T-helper 1 cell treated with Interleukin-12 subunit alpha and Interleukin-12 subunit beta and Interleukin-4 antibody, amounts not matched to agents 30 μg/mL and 1 μg/mL, for 36 hours (primary cell): ENCODE measurements at regions not wholly inside any gene's neighbourhood (a gene's known extent, or its start where the extent isn't known, plus 50 kb on each side); places are given as distances from the start of the nearest gene placed in this dataset.
"Not testable (repeated sequence)": the region's sequence is repeated elsewhere in the genome, so short reads cannot be mapped to it uniquely, and the experiment has no call there.

Experiments
- H3K27ac Mint-ChIP-seq: one replicate; pipeline ENCODE4 v1.8.0; 2021; ENCODE audit warnings: mild to moderate bottlenecking, mixed read lengths
- H3K27me3 Mint-ChIP-seq: one replicate; pipeline ENCODE4 v1.8.0; 2021; ENCODE audit warnings: low read depth, mixed read lengths
- H3K36me3 Mint-ChIP-seq: one replicate; pipeline ENCODE4 v1.8.0; 2021; ENCODE audit warnings: low read depth, mixed read lengths
- H3K4me1 Mint-ChIP-seq: one replicate; pipeline ENCODE4 v1.8.0; 2021; ENCODE audit warnings: low read depth, mixed read lengths
- H3K4me3 Mint-ChIP-seq: one replicate; pipeline ENCODE4 v1.8.0; 2021; ENCODE audit warnings: mild to moderate bottlenecking, moderate library complexity, mixed read lengths
- H3K9me3 Mint-ChIP-seq: one replicate; pipeline ENCODE4 v1.8.0; 2021; ENCODE audit warnings: mixed read lengths

DNA sequence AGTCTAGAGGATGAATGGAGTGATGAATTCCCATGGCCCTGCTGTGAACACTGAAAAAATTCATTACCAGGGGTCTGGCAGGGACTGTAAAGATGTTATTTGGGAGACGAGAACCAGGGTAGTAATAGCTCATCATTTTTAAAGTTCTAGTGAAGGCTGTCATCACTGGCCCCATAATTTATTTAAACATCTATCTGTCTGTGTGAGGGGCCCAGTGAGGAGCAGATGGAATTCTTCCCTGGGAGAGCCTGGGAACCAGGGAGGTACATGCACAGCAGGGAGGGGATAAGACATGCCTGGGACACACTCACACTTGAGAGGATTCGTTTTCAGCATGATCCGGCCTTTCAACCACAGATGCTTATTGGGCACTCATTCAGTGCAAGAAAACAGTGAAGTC, 162.0 kb downstream of the PDGFRA start:
- Mint-ChIP-seq H3K4me1 (no peaks in the 10 kb centered on the region), H3K4me3 (no peak overlapping the region), H3K9me3 (no peaks in the 10 kb centered on the region), H3K36me3 (no peaks in the 10 kb centered on the region), H3K27me3 (no peaks in the 10 kb centered on the region), H3K27ac (no peak overlapping the region)

DNA sequence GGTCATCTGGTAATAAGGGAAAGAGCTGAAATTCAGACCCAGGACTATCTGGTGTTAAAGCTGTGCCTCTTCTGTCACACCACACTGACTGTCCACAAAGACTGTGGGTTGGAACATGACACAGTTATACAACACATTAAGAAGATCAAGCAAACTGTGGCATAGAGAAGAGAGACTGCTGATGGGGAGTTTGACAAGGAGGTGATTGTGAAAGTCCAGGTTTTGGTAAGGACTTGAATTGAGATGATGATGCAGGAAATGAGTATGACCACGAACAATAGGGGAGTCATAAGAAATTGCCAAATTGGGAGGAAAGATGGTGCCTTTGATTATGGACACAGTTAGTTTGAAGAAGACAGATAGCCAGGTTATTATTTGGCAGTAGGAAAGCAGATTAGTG, 163.4 kb downstream of the PDGFRA start:
- Mint-ChIP-seq H3K27ac (no peak overlapping the region), H3K4me3 (no peak overlapping the region), H3K9me3 (no peaks in the 10 kb centered on the region), H3K4me1 (no peaks in the 10 kb centered on the region), H3K27me3 (no peaks in the 10 kb centered on the region), H3K36me3 (no peaks in the 10 kb centered on the region)

DNA sequence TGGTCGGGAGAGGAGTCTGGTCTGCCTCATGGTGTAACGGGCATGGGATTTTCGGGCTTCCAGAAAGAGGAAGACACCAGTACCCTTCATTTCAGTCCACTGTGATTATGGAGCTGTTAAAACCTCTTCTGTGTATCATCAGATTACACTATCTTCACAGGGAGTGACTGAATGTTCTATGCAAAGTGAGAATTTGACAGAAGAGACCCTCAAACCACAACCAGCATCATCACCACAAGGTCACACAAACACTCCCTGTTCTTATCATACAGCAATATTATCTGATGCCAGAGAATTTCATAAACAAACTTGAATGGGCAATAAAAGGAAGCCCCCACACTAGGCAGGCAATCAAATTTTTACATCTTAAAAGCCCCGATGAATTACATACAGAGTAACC, 164.2 kb downstream of the PDGFRA start:
- H3K27ac Mint-ChIP-seq = no peak overlapping the region
- H3K36me3 Mint-ChIP-seq = no peaks in the 10 kb centered on the region
- no peaks in the 10 kb centered on the region for H3K4me1 Mint-ChIP-seq
- no peaks in the 10 kb centered on the region for H3K9me3 Mint-ChIP-seq
- no peaks in the 10 kb centered on the region for H3K27me3 Mint-ChIP-seq
- H3K4me3 Mint-ChIP-seq = no peak overlapping the region

DNA sequence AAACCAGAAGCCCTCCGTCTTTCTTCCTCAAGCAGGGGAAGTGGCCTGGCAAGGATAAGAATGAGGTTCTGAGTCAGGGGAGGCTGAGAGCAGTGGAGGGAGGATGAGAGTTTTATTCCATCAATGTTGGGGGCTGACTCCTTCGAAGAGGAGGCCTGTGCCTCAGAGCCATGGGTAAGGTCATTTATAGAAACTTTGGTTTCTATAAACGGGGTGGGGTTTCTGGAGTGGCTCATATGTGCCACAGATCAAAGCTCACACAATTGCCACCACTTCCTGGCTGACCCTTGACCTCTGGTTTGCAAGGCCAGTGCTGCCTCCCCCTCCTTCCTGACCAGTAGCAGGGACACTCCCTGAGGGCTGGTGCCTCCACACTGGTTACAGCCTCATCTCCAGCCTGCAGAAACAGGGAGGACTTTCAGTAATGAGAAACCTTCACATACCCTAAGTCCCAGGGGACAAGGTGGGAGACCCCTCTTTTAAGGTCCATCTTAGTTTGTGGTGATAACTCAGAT, 166.0 kb downstream of the PDGFRA start:
- Mint-ChIP-seq H3K4me1 (no peaks in the 10 kb centered on the region), H3K9me3 (no peaks in the 10 kb centered on the region), H3K27ac (no peak overlapping the region), H3K4me3 (no peak overlapping the region), H3K36me3 (no peaks in the 10 kb centered on the region), H3K27me3 (no peaks in the 10 kb centered on the region)

DNA sequence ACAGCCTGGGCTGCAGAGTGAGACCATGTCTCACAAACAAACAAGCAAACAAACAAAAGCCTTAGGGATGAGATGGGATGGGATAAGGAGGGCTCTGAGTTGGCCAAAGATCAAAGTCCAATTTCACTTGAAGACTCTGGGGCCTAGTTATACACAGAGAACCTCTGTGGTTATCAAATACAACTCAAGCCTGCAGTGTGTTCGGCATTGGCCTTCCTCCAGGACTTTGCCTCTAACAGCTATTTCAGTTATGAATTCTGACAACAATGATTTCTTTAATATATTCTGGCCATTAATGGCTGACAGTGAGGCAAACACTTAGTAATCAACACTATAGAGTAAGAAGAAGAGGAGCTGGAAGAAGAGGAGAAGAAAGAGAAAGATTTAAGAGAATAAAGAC, 171.1 kb downstream of the PDGFRA start:
- no peaks in the 10 kb centered on the region for H3K36me3 Mint-ChIP-seq
- H3K27ac Mint-ChIP-seq = no peak overlapping the region
- no peaks in the 10 kb centered on the region for H3K4me1 Mint-ChIP-seq
- no peak overlapping the region for H3K4me3 Mint-ChIP-seq
- H3K27me3 Mint-ChIP-seq = no peaks in the 10 kb centered on the region
- no peaks in the 10 kb centered on the region for H3K9me3 Mint-ChIP-seq

DNA sequence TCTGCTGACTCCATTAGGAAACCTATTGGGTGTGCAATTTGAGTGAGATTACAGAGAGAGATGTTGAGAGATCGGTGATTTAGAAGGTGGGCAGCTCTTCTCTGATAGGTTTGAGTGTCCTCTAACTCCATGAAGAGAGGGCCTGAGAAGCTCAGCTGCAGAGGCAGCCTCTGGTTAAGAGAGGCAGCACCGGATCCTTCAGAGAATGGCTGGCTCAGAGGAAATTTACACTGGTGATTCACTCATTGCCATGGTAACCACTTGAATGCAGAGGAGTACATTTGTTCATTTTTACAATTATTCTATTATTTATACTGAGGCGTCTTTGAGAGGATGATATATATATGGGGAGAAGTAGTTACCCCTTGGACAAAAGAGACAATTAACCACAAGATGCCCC, 171.7 kb downstream of the PDGFRA start:
- no peaks in the 10 kb centered on the region for H3K4me1 Mint-ChIP-seq
- no peak overlapping the region for H3K4me3 Mint-ChIP-seq
- no peaks in the 10 kb centered on the region for H3K27me3 Mint-ChIP-seq
- H3K27ac Mint-ChIP-seq = no peak overlapping the region
- H3K9me3 Mint-ChIP-seq = no peaks in the 10 kb centered on the region
- H3K36me3 Mint-ChIP-seq = no peaks in the 10 kb centered on the region

DNA sequence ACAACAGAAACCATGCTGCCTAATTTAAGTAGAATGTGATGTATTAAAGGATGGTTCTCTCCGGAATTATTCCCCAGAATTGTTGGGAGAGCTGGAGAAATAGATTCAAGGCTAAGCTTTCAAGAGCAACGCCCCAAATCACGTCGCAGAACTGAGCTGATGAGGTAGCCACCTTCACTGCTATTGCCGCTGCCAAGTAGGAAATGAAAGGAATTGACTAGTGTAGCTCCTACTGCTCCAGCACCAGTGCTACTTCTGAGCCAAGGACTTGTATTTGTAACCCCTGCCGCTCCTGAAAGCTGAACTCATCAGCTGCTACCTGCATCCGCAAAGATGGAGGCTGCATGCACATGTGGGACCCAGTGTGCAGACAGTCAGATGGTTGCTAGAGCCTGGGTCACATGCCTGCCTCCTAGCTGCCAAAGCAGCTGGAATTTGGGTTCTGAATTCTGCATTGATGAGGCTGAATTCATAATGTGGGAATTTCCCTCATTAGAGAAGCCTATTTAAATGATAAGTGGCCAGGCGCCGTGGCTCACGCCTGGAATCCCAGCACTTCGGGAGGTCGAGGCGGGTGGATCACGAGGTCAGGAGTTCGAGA, 173.9 kb downstream of the PDGFRA start:
- Mint-ChIP-seq H3K36me3 (no peaks in the 10 kb centered on the region), H3K27ac (no peak overlapping the region), H3K9me3 (no peaks in the 10 kb centered on the region)

DNA sequence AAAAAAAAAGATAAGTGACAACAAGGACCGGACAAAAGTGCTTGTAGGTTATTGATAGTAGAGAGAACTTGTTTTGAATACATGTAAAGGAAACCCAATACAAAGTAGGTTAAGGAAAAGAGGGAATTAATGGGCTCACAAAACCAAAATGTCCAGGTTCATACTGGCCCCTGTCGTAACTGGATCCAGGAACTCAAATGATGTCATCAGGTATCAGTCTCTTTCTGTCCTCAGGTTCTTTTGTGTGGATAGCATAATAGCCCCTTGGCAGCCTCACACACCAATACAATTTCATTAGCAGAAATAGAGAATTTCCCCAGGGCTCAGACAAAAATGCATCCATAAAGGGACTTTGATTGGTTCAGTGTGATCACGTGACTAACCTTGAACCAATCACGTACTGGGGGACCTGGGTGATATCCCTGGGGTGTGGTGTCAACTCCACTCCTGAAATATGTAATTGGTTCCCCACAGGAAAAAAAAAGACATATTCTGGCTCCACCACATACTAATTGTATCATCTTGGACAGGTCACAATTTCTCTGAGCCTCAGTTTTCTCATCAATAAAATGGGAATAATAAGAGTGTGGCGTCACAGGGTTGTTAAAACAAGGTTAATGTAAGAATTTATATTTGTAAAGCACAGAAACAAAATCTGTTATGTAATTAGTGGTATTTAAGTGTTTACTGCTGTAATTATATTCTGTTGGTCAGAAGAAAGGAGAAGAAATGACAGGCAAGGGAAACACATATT, 174.8 kb downstream of the PDGFRA start:
- no peak overlapping the region for H3K27ac Mint-ChIP-seq
- H3K9me3 Mint-ChIP-seq = no peaks in the 10 kb centered on the region
- no peak overlapping the region for H3K4me3 Mint-ChIP-seq
- no peaks in the 10 kb centered on the region for H3K4me1 Mint-ChIP-seq
- no peaks in the 10 kb centered on the region for H3K36me3 Mint-ChIP-seq
- peaks cover 3% of the 10 kb centered on the region for H3K27me3 Mint-ChIP-seq

More for the DNA sequence above, 173.9 kb downstream of the PDGFRA start:
- no peaks in the 10 kb centered on the region for H3K4me1 Mint-ChIP-seq
- peaks cover 3% of the 10 kb centered on the region for H3K27me3 Mint-ChIP-seq
- H3K4me3 Mint-ChIP-seq = no peak overlapping the region

DNA sequence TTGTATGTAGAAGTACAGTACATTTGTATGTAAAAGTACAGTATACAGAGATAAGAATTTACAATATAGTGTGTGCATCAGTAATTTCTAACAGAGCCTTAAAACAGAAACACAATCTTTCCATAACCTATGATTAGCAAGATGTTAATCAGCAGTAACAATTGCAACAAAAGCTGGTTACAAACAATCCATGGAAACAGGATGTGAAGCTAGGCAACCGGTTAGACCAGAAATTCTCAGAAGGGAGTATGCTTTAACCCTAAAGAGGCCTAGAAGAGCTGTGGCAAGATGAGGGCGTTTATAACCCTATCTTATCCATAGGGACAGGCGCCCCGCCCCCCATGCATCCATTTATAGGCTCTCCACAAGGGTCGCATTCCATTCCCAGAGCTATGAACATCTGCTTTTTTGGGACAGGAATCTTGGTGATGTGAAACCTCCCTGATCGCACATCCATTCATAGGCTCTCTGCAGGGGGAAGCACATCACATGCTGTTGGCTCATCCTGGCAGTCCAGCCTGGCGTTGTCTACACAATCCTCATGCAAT, 180.3 kb downstream of the PDGFRA start:
- not testable (repeated sequence) for H3K27ac Mint-ChIP-seq, H3K4me1 Mint-ChIP-seq, H3K36me3 Mint-ChIP-seq, H3K4me3 Mint-ChIP-seq, H3K9me3 Mint-ChIP-seq, H3K27me3 Mint-ChIP-seq

DNA sequence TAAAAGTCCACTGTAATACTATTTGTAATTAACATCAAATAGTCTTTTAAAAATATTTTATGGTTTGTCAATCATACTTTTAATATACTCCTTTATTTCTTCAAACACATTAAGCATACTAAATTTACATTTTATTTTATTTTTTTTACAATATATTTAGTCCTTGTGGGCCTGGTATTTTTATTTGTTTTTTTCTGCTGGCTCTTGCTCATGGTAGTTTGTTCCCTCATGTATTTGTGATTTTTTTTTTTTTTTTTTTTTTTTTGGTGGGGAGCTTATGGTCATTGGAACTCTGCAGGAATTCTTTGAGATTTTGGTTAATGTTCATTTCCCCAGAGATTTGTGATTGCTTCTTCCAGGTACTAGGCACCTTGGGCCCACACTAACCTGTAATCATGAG, 185.5 kb downstream of the PDGFRA start:
- no peaks in the 10 kb centered on the region for H3K36me3 Mint-ChIP-seq
- H3K4me3 Mint-ChIP-seq = no peak overlapping the region
- H3K27me3 Mint-ChIP-seq = no peaks in the 10 kb centered on the region
- no peaks in the 10 kb centered on the region for H3K4me1 Mint-ChIP-seq
- no peak overlapping the region for H3K27ac Mint-ChIP-seq
- H3K9me3 Mint-ChIP-seq = no peaks in the 10 kb centered on the region

DNA sequence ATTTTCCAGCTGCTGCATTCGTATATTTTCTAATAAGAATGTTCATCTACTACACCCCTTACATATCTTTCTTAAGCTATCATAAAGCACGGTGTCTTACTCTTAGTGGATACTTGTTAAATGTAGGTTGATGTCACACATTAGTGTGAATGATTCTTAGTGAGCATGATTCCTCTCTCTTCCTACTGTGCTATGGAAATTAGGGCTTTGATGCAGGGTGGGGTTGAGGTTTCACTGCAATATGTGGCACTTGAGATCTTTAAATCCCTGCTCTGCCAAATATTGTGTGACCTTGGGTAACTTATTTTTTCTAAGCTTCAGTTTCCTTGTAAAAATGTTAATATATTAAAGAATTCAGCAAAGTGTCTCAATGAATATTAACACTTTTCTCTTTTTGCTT, 188.4 kb downstream of the PDGFRA start:
- Mint-ChIP-seq H3K27me3 (peaks cover 3% of the 10 kb centered on the region), H3K4me1 (no peaks in the 10 kb centered on the region), H3K4me3 (no peak overlapping the region), H3K9me3 (peaks cover 5% of the 10 kb centered on the region), H3K36me3 (no peaks in the 10 kb centered on the region), H3K27ac (no peak overlapping the region)

DNA sequence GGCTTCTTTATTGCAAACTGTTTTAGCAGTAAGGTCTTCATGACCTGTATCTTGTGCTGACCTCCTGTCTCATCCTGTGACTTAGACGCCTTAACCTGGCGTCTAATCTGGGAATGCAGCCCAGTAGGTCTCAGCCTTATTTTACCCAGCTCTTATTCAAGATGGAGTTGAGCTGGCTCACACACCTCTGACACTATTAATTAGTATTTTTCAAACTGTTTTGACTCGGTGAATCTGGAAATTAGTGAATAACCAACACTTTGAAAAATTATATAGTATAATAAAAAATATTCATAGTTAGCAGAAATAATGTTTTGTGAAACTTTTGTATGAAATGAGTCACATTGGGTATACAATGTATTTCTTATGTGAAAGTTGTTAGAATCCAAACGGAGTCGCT, 189.4 kb downstream of the PDGFRA start:
- peaks cover 3% of the 10 kb centered on the region for H3K27me3 Mint-ChIP-seq
- no peaks in the 10 kb centered on the region for H3K36me3 Mint-ChIP-seq

DNA sequence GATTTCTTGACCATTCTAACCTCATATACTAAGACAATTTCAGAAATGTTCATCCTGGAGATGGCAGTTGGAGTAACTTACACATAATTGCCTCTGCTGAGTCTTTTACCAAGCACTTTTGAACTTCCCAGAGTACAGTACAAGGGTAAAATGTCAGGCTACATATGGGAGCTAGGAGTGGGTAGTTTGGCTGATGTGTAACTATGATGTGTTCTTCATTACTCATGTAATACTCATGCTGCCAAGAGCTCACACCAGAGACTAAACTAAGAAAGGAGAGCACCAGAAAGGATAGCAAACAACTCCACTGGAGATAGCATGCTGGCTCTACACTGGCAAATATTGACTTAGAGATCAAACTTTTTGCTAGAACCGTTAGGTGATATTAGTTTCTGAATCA, 194.0 kb downstream of the PDGFRA start:
- Mint-ChIP-seq H3K36me3 (no peaks in the 10 kb centered on the region), H3K27ac (no peak overlapping the region), H3K4me1 (no peaks in the 10 kb centered on the region), H3K9me3 (peaks cover 5% of the 10 kb centered on the region), H3K27me3 (peaks cover 6% of the 10 kb centered on the region), H3K4me3 (no peak overlapping the region)

More for the DNA sequence above, 189.4 kb downstream of the PDGFRA start:
- H3K4me3 Mint-ChIP-seq = no peak overlapping the region
- H3K27ac Mint-ChIP-seq = no peak overlapping the region
- H3K9me3 Mint-ChIP-seq = peaks cover 5% of the 10 kb centered on the region
- no peaks in the 10 kb centered on the region for H3K4me1 Mint-ChIP-seq

DNA sequence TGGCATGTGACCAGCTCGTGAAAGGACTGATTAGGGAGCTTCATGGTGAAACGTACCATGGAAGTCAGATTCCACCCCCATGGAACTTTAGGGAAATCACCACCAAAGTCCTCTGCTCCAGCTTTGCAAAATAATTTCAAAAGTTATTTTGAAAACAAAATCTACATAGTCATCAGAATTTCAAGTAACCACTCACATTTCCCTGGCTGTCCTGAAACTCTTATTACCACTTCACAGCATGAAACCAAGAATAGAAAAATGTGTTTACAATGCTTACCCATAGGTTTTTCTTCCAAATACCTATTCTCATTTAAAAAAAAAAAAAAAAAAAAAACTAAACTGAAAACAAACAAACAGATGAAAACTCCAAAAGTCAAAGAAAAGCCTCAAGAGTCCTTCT, 198.7 kb downstream of the PDGFRA start:
- no peaks in the 10 kb centered on the region for H3K4me1 Mint-ChIP-seq
- no peaks in the 10 kb centered on the region for H3K36me3 Mint-ChIP-seq
- no peak overlapping the region for H3K27ac Mint-ChIP-seq
- no peak overlapping the region for H3K4me3 Mint-ChIP-seq
- no peaks in the 10 kb centered on the region for H3K9me3 Mint-ChIP-seq
- peaks cover 14% of the 10 kb centered on the region for H3K27me3 Mint-ChIP-seq

DNA sequence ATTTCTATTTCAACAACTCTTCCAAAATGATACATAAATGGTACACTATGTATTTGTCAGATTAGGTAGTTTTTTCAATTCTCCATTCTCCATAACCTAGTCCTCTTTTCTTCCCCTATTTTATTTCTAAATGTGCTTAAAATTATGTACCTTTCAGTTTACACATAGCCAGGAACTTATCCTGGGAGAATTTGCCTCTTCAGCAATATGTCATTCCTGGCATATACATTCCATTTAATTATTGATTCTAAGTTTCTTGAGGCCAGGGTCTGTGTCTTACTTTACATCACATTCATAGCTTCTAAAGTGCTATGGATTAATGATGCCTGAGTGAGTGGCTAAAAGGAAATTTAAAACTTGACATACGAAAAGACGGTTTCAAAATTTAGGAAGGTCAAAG, 199.8 kb downstream of the PDGFRA start:
- Mint-ChIP-seq H3K4me1 (no peaks in the 10 kb centered on the region), H3K4me3 (no peak overlapping the region), H3K27ac (no peak overlapping the region), H3K9me3 (no peaks in the 10 kb centered on the region), H3K27me3 (peaks cover 14% of the 10 kb centered on the region), H3K36me3 (no peaks in the 10 kb centered on the region)
